HL-60/S4 (cell line): ENCODE measurements at regions not wholly inside any gene's neighbourhood (a gene's known extent, or its start where the extent isn't known, plus 50 kb on each side); places are given as distances from the start of the nearest gene placed in this dataset.

Experiments
- in situ Hi-C: fragments of 300-500 bp; cut with MboI; formaldehyde crosslinking; loops from 2 replicates; pipeline ENCODE4 v1.14.3; 2022; ENCODE audit warnings: low sequenced_read_pairs

DNA sequence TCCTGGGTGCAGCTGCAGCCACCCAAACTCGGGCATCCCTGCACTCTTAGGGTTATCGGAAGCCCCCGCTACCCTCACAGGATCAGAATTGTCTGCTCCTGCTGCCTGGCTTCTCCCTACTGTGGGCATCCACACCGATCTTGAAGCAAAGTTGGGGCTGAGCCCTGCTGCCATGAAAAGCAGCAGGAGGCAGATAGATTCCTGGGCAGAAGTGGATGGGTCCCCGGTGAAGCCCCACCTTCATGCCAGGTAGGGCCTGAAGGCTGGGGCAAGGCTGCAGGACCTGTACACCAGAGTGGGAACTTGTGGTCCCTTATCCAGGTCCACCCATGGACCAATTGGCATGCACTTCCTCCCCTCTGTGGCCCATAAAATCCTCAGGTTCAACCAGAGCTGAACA lies 922.6 kb upstream of the KCND2 start:
- in situ Hi-C loops: no loop called here

DNA sequence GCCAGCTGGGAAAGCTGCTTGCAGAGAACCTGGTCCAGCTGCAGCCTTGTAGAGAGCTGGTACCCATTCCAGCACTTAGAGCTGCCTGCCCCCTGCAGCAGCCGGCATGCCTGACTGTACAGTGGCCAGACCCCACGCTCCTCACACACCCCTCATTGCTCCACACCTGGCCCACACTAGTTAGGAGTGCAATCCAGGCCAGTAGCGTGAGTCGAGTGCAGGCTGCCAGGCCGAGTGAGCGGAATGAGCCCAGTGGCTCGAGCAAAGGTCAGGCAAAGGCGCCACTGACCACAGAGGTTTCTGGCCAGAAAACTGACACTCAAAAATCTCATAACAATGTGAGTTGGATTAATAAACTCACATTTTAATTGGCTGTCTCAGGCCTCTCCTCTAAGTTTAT lies 921.7 kb upstream of the KCND2 start:
- in situ Hi-C loops: no loop called here

DNA sequence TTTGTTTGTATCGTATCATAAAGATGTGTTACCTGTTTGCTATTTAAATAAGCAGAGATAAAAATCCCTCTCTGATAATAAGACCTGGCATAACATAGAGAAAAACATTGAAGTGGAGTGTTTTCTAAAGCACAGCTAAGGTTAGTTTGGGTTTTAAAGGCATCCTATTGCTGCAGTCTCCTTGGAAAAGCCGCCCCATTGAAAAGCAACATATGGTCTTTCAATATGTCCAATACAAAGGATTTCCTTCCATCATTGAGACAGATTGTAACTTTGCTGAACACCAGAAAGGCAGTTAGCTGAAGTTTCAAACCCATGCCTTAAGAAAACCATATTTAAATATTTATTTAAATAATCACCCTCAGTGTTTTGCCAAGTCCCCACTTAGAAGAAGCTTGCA lies 898.5 kb upstream of the KCND2 start:
- in situ Hi-C loops: no loop called here

DNA sequence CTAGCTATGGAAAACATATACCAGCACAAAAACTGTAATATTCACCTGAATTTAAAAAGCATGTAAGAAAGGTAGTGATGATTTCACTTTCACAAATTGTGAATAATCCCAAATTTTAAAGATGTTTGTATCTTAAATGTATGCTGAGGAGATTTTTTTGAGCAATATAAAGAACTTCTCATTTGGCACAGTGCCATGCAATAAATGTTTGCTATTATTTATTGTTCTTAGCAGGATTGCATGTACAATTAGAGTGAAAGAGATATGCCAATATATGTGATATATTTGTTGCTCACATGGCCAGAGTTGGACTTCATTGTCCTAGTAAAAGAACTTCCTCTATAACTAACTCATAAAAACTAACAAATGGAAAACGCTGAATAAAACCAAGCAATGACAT lies 895.1 kb upstream of the KCND2 start:
- in situ Hi-C loops: no loop called here

DNA sequence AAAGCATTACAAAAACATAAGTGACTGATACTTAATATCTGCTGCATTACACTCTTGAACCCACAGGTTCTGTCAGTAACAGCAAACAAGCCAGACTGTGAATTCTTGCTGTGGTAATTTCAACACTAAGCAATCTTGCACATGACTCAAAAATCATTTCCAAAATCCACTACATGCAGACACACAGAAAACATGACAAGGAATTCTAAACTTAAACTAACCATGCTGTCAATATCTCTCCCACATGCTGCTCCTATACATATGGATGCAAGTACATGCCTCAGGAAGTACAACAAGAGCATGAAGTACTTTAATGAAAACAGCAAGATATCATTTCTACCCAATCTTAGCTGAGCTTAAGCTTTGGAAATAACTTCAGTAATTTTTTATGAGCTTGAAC lies 890.2 kb upstream of the KCND2 start:
- in situ Hi-C loops: no loop called here

DNA sequence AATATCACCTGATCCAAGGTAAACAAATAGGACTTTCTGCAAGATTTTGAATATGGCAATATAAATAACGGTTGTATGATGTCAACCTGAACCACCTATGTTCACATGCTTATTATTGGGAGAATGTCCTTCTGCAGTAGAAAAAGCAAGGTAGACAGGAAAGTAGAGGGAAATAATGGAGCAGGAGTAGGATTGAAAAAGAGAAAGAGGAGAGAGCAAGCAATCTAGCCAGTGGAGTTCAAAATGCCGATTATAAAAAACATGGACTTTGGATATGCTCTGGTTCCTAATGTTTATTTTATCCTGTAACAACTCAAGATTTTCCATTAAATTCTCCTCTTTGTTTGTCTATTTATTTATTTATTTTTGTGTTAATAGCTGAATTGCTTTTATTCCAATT lies 878.0 kb upstream of the KCND2 start:
- in situ Hi-C loops: no loop called here

DNA sequence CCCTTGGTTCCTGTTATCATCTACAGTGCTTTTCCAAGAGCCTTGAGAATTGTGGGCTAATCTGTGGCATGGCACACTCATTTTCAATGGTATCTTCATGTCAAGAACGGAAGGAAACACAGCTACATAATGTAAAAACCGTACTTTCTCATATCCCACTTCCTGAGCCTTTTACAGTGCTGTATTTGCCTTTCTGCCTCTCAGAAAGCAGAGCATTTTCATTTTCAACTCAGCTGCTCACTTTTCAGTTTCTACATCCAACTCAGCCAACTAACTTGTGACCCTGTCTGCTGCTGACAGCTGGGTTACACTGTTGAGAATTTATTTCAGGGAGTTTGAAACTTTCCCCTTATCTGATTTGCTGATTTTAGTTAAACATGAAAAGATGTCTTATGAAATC lies 875.8 kb upstream of the KCND2 start:
- in situ Hi-C loops: no loop called here

GRCh38 chr7:119408596-119408995 lies 864.4 kb upstream of the KCND2 start:
- in situ Hi-C loops: no loop called here

GRCh38 chr7:119413314-119413805 lies 859.6 kb upstream of the KCND2 start:
- in situ Hi-C loops: no loop called here

DNA sequence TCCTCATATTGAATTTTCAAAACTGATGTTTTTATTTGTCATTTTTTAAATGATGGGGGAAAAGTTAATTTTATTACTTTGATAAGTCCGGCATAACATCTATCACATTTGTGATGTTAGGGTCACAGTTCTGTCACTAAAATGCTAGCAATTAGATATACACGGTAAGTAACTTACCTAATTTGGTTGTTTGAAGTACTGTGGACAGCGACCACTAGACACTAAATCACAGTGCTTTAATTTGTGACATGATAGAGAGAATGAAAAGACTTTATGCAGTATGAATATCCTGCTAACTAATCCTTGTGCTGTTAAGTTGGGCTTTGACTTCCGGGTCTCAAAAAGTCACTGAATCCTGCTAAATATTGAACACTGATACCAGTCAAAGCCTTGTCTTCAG lies 857.3 kb upstream of the KCND2 start:
- in situ Hi-C loops: no loop called here

- in situ Hi-C loops: no loop called here
Observed at GRCh38 chr7:119421657-119422056, 851.3 kb upstream of the KCND2 start.

- in situ Hi-C loops: no loop called here
Observed at GRCh38 chr7:119436882-119437281, 836.1 kb upstream of the KCND2 start.

GRCh38 chr7:119438315-119438714 lies 834.7 kb upstream of the KCND2 start:
- in situ Hi-C loops: no loop called here

DNA sequence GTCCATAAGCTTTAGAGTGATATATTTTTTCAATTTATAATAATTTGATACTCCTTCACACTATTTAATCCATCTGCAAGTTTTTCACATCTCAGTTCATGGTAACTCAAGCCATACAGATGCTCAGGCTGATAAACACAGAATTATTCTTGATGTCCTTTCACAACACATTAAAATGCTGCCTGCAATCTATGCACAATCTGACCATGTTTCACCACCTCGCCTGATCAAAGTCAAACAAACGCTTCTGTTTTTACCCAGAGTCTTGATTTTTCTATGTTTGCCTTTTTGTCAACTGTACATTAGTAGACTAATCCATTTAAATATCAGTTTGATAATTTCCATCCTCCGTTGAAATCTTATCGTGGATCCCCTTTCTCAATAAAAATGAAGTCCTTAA lies 833.8 kb upstream of the KCND2 start:
- in situ Hi-C loops: no loop called here

GRCh38 chr7:119452401-119452800 lies 820.6 kb upstream of the KCND2 start:
- in situ Hi-C loops: no loop called here

GRCh38 chr7:119465798-119466305 lies 807.1 kb upstream of the KCND2 start:
- in situ Hi-C loops: no loop called here

GRCh38 chr7:119472408-119473038 lies 800.5 kb upstream of the KCND2 start:
- in situ Hi-C loops: no loop called here

- in situ Hi-C loops: no loop called here
Observed at GRCh38 chr7:119482209-119482608, 790.8 kb upstream of the KCND2 start.

GRCh38 chr7:119482671-119483070 lies 790.3 kb upstream of the KCND2 start:
- in situ Hi-C loops: no loop called here

- in situ Hi-C loops: no loop called here
Observed at GRCh38 chr7:119483364-119483763, 789.6 kb upstream of the KCND2 start.

DNA sequence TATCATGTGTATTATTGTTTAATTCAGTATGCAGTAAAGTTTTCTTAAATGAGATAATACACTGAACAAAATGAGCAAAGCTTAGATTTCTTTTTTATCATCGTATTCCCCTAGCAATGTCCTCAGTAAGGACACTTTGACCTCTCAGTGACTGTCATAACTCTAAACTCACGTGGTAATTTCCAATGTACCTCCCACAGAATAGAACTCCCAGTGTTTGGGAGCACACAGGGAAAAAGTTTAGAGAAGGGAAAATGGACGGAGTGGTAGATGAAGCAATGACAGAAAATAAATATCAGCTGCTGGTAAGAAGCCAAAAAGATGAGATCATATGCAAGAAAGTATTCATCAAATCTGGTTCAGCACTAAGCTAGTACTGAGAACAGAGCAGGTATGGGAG lies 758.6 kb upstream of the KCND2 start:
- in situ Hi-C loops: no loop called here

GRCh38 chr7:119515214-119515613 lies 757.8 kb upstream of the KCND2 start:
- in situ Hi-C loops: no loop called here

GRCh38 chr7:119515962-119516361 lies 757.0 kb upstream of the KCND2 start:
- in situ Hi-C loops: no loop called here
